ENCODE measurements at regions not wholly inside any gene's neighbourhood (a gene's known extent, or its start where the extent isn't known, plus 50 kb on each side); places are given as distances from the start of the nearest gene placed in this dataset.

- intact Hi-C loops (cut with DNase I, micrococcal nuclease) = no loop called here
- Histone ChIP-seq H3K9me3 (ENCODE audit: control insufficient read depth in 1 of 2, insufficient read depth in 1 of 2, low read length in 2 of 2) (no peaks in the 10 kb centered on the region), H3K4me3 (ENCODE audit: low read length) (no peak overlapping the region), H3K36me3 (ENCODE audit: insufficient read depth, low read length) (no peaks in the 10 kb centered on the region), H3K27me3 (ENCODE audit: control insufficient read depth in 1 of 2, insufficient read depth in 2 of 2, low read length in 2 of 2) (no peaks in the 10 kb centered on the region), H3K27ac (ENCODE audit: low read depth in 1 of 2, low read length in 2 of 2) (no peak overlapping the region), H3K4me1 (ENCODE audit: insufficient read depth, low read length) (no peaks in the 10 kb centered on the region)
- Mint-ChIP-seq H3K27me3 (peaks cover 7% of the 10 kb centered on the region), H3K9me3 (no peaks in the 10 kb centered on the region), H3K4me3 (no peak overlapping the region), H3K4me1 (ENCODE audit: low read depth) (no peaks in the 10 kb centered on the region), H3K36me3 (ENCODE audit: low read depth) (no peaks in the 10 kb centered on the region), H3K27ac (no peak overlapping the region)
- POLR2A ChIA-PET = no interaction called here
- ATAC-seq (ENCODE audit: poor library complexity) (no peak), DNase-seq (peak in 3 of 14 experiments; percentile 13 to 49 (median 21))
- CTCF ChIA-PET = no interaction called here
- TF ChIP-seq CTCF (IDR thresholded peaks at IDR 0.05) = no peak
Observed at GRCh38 chr13:76798037-76798436, 88.2 kb downstream of the KCTD12 start.

- H3K36me3 Mint-ChIP-seq (ENCODE audit: low read depth) = no peaks in the 10 kb centered on the region
- TF ChIP-seq CTCF (IDR thresholded peaks at IDR 0.05) = no peak
- ChIA-PET POLR2A (no interaction called here), CTCF (no interaction called here)
- H3K27me3 ChIP-seq (ENCODE audit: control insufficient read depth in 1 of 2, insufficient read depth in 2 of 2, low read length in 2 of 2) = no peaks in the 10 kb centered on the region
- H3K4me3 Mint-ChIP-seq = no peak overlapping the region
- no peaks in the 10 kb centered on the region for H3K36me3 ChIP-seq (ENCODE audit: insufficient read depth, low read length)
- H3K4me3 ChIP-seq (ENCODE audit: low read length) = no peak overlapping the region
- no peaks in the 10 kb centered on the region for H3K9me3 Mint-ChIP-seq
- no peak for ATAC-seq (ENCODE audit: poor library complexity)
- no peaks in the 10 kb centered on the region for H3K4me1 ChIP-seq (ENCODE audit: insufficient read depth, low read length)
- intact Hi-C loops (cut with DNase I, micrococcal nuclease) = no loop called here
- peaks cover 7% of the 10 kb centered on the region for H3K27me3 Mint-ChIP-seq
- DNase-seq = no peak
- H3K27ac Mint-ChIP-seq = no peak overlapping the region
- H3K27ac ChIP-seq (ENCODE audit: low read depth in 1 of 2, low read length in 2 of 2) = no peak overlapping the region
- no peaks in the 10 kb centered on the region for H3K9me3 ChIP-seq (ENCODE audit: control insufficient read depth in 1 of 2, insufficient read depth in 1 of 2, low read length in 2 of 2)
- H3K4me1 Mint-ChIP-seq (ENCODE audit: low read depth) = no peaks in the 10 kb centered on the region
Observed at GRCh38 chr13:76797361-76797760, 88.8 kb downstream of the KCTD12 start.

GRCh38 chr13:76796851-76797250 lies 89.4 kb downstream of the KCTD12 start:
- no peak overlapping the region for H3K4me3 ChIP-seq (ENCODE audit: low read length)
- H3K9me3 ChIP-seq (ENCODE audit: control insufficient read depth in 1 of 2, insufficient read depth in 1 of 2, low read length in 2 of 2) = no peaks in the 10 kb centered on the region
- ChIA-PET POLR2A (no interaction called here), CTCF (no interaction called here)
- H3K27me3 ChIP-seq (ENCODE audit: control insufficient read depth in 1 of 2, insufficient read depth in 2 of 2, low read length in 2 of 2) = no peaks in the 10 kb centered on the region
- Mint-ChIP-seq H3K9me3 (no peaks in the 10 kb centered on the region), H3K4me1 (ENCODE audit: low read depth) (no peaks in the 10 kb centered on the region), H3K27me3 (peaks cover 7% of the 10 kb centered on the region), H3K27ac (no peak overlapping the region), H3K4me3 (no peak overlapping the region), H3K36me3 (ENCODE audit: low read depth) (no peaks in the 10 kb centered on the region)
- no peak overlapping the region for H3K27ac ChIP-seq (ENCODE audit: low read depth in 1 of 2, low read length in 2 of 2)
- intact Hi-C loops (cut with DNase I, micrococcal nuclease) = no loop called here
- TF ChIP-seq CTCF (IDR thresholded peaks at IDR 0.05) = no peak
- no peaks in the 10 kb centered on the region for H3K36me3 ChIP-seq (ENCODE audit: insufficient read depth, low read length)
- H3K4me1 ChIP-seq (ENCODE audit: insufficient read depth, low read length) = no peaks in the 10 kb centered on the region
- ATAC-seq (ENCODE audit: poor library complexity) (no peak), DNase-seq (no peak)
